ENCODE measurements at regions not wholly inside any gene's neighbourhood (a gene's known extent, or its start where the extent isn't known, plus 50 kb on each side); places are given as distances from the start of the nearest gene placed in this dataset.

- no peak for DNase-seq (ENCODE audit: low spot score)
- H3K4me3 Mint-ChIP-seq = no peak overlapping the region
- no peak overlapping the region for H3K27ac Mint-ChIP-seq
Measured at GRCh38 chr1:76687307-76688175, 179.7 kb upstream of the ST6GALNAC5 start.

GRCh38 chr1:76690766-76691165 is 176.5 kb upstream of the ST6GALNAC5 start:
- Histone ChIP-seq H3K27me3 (no peaks in the 10 kb centered on the region), H3K9ac (no peak overlapping the region), H3K4me2 (no peak overlapping the region), H3K9me3 (ENCODE audit: low read depth) (no peaks in the 10 kb centered on the region), H3K4me1 (no peaks in the 10 kb centered on the region), H3K79me2 (ENCODE audit: low read depth) (no peaks in the 10 kb centered on the region), H3F3A (ENCODE audit: low read depth) (no peaks in the 10 kb centered on the region), H2AFZ (replicated peaks) (no peak overlapping the region), H3K27ac (no peak overlapping the region), H3K36me3 (no peaks in the 10 kb centered on the region), H3K4me3 (no peak overlapping the region), H4K20me1 (ENCODE audit: low read depth) (no peaks in the 10 kb centered on the region)
- Mint-ChIP-seq H3K27ac (no peak overlapping the region), H3K36me3 (no peaks in the 10 kb centered on the region), H3K9me3 (peaks cover 2% of the 10 kb centered on the region), H3K27me3 (ENCODE audit: insufficient read depth, low read depth) (no peaks in the 10 kb centered on the region), H3K4me3 (no peak overlapping the region), H3K4me1 (peaks cover 5% of the 10 kb centered on the region)
- TF ChIP-seq EZH2 (IDR thresholded peaks at IDR 0.05) (no peak), CTCF (IDR thresholded peaks at IDR 0.05) (no peak), EZH2phosphoT487 (IDR thresholded peaks at IDR 0.05) (no peak)
- no peak for DNase-seq (ENCODE audit: low spot score)

More at GRCh38 chr1:76687307-76688175, 179.7 kb upstream of the ST6GALNAC5 start:
- Histone ChIP-seq H3F3A (ENCODE audit: low read depth) (no peaks in the 10 kb centered on the region), H3K4me1 (no peaks in the 10 kb centered on the region), H3K4me2 (no peak overlapping the region), H3K27ac (no peak overlapping the region), H3K9ac (no peak overlapping the region), H3K4me3 (no peak overlapping the region), H3K36me3 (no peaks in the 10 kb centered on the region), H4K20me1 (ENCODE audit: low read depth) (no peaks in the 10 kb centered on the region), H3K27me3 (no peaks in the 10 kb centered on the region), H3K79me2 (ENCODE audit: low read depth) (no peaks in the 10 kb centered on the region), H2AFZ (replicated peaks) (no peak overlapping the region), H3K9me3 (ENCODE audit: low read depth) (no peaks in the 10 kb centered on the region)
- Mint-ChIP-seq H3K4me1 (peaks cover 5% of the 10 kb centered on the region), H3K36me3 (no peaks in the 10 kb centered on the region), H3K9me3 (no peaks in the 10 kb centered on the region), H3K27me3 (ENCODE audit: insufficient read depth, low read depth) (no peaks in the 10 kb centered on the region)
- TF ChIP-seq EZH2phosphoT487 (IDR thresholded peaks at IDR 0.05) (no peak), CTCF (IDR thresholded peaks at IDR 0.05) (no peak), EZH2 (IDR thresholded peaks at IDR 0.05) (no peak)

- Histone ChIP-seq H2AFZ (replicated peaks) (no peak overlapping the region), H3K9ac (no peak overlapping the region), H3K4me1 (no peaks in the 10 kb centered on the region), H3K4me3 (no peak overlapping the region), H3F3A (ENCODE audit: low read depth) (no peaks in the 10 kb centered on the region), H3K4me2 (no peak overlapping the region), H3K27ac (no peak overlapping the region), H3K9me3 (ENCODE audit: low read depth) (no peaks in the 10 kb centered on the region), H3K27me3 (no peaks in the 10 kb centered on the region), H3K79me2 (ENCODE audit: low read depth) (no peaks in the 10 kb centered on the region), H3K36me3 (no peaks in the 10 kb centered on the region), H4K20me1 (ENCODE audit: low read depth) (no peaks in the 10 kb centered on the region)
- DNase-seq (ENCODE audit: low spot score) = no peak
- TF ChIP-seq EZH2phosphoT487 (IDR thresholded peaks at IDR 0.05) = no peak
- no peak for TF ChIP-seq EZH2 (IDR thresholded peaks at IDR 0.05)
- no peak for TF ChIP-seq CTCF (IDR thresholded peaks at IDR 0.05)
- H3K4me3 Mint-ChIP-seq = no peak overlapping the region
- H3K36me3 Mint-ChIP-seq = no peaks in the 10 kb centered on the region
- no peak overlapping the region for H3K27ac Mint-ChIP-seq
- peaks cover 5% of the 10 kb centered on the region for H3K4me1 Mint-ChIP-seq
- H3K9me3 Mint-ChIP-seq = peaks cover 4% of the 10 kb centered on the region
- no peaks in the 10 kb centered on the region for H3K27me3 Mint-ChIP-seq (ENCODE audit: insufficient read depth, low read depth)
Measured at GRCh38 chr1:76695535-76695934, 171.7 kb upstream of the ST6GALNAC5 start.
